ENCODE measurements at regions not wholly inside any gene's neighbourhood (a gene's known extent, or its start where the extent isn't known, plus 50 kb on each side); places are given as distances from the start of the nearest gene placed in this dataset.

- TF ChIP-seq, protein P1, sequence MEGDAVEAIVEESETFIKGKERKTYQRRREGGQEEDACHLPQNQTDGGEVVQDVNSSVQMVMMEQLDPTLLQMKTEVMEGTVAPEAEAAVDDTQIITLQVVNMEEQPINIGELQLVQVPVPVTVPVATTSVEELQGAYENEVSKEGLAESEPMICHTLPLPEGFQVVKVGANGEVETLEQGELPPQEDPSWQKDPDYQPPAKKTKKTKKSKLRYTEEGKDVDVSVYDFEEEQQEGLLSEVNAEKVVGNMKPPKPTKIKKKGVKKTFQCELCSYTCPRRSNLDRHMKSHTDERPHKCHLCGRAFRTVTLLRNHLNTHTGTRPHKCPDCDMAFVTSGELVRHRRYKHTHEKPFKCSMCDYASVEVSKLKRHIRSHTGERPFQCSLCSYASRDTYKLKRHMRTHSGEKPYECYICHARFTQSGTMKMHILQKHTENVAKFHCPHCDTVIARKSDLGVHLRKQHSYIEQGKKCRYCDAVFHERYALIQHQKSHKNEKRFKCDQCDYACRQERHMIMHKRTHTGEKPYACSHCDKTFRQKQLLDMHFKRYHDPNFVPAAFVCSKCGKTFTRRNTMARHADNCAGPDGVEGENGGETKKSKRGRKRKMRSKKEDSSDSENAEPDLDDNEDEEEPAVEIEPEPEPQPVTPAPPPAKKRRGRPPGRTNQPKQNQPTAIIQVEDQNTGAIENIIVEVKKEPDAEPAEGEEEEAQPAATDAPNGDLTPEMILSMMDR (conservative IDR thresholded peaks at IDR 0.05; ENCODE audit: low read length) = no peak
- no peak for TF ChIP-seq EZH2phosphoT487 (IDR thresholded peaks at IDR 0.05; ENCODE audit: borderline replicate concordance, low read depth, low read length)
Measured at GRCh38 chr5:125394661-125395280, 648.3 kb upstream of the ZNF608 start.
